GM19372 (cell line): ENCODE measurements at regions not wholly inside any gene's neighbourhood (a gene's known extent, or its start where the extent isn't known, plus 50 kb on each side); places are given as distances from the start of the nearest gene placed in this dataset.
A peak's percentile ranks its signal among the peaks of the same experiment; 100 is the strongest.
"Not testable (repeated sequence)": the region's sequence is repeated elsewhere in the genome, so short reads cannot be mapped to it uniquely, and the experiment has no call there.

Source experiments
- ATAC-seq: cut with Tn5 transposase; IDR thresholded peaks from one replicate; pipeline ENCODE4 v1.9.1; 2021; ENCODE audit warnings: mild to moderate bottlenecking, low read depth, moderate library complexity; ENCODE audit not compliant: unreplicated experiment

DNA sequence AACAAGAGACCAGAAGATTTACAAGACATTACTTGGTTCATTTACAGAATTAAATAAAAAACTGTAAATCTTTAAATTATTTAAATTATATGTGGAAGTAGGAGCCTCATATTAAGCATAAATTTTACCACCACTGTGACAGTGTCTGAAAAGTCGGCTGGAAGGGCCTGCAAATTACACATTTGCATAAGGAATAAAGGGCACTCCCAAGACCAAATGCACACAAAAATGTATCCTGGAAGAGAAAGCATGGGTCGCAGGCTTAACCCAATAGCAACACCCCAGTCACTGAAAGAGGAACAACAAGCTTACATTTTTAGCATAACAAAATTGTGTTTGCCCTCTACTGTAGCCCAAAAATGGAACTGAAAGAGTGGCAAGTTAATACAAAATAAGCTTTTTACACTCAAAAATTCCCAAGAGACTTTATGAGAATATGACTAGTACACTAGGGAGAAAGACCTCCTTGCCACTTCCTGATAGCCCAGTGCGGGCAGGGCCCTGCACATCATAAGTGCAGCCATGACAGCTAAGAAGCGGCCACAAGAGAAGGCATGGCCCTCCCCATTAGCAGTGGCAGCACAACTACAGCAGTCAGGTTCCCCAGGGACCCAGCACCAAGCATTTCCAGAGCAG is 482.0 kb downstream of the DTWD2 start:
- ATAC-seq, result peak; percentile 66

DNA sequence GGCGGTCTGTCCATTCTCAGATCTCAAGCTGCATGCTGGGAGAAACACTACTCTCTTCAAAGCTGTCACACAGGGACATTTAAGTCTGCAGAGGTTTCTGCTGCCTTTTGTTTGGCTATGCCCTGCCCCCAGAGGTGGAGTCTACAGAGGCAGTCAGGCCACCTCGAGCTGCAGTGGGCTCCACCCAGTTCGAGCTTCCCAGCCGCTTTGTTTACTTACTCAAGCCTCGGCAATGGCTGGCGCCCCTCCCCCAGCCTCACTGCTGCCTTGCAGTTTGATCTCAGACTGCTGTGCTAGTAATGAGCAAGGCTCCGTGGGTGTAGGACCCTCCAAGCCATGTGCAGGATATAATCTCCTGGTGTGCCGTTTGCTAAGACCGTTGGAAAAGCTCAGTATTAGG is 486.1 kb downstream of the DTWD2 start:
- ATAC-seq, result not testable (repeated sequence)

DNA sequence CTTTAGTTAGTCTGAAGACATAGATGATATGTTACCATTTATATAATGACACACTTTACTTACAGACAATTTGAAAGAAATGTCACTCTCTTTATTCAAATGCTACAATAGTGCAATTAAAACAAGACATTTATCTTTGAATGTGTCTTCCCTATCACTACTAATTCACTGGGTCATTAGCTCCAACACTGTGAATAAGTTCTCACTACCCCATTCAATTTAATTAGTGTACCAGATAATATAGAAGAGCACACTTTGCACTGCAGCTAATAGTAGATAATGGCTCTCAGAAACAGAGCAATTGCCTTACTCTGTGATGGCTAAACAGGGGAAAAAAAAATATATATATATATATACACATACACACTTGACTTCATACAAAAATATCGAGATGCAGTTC is 497.0 kb downstream of the DTWD2 start:
- no peak for ATAC-seq

DNA sequence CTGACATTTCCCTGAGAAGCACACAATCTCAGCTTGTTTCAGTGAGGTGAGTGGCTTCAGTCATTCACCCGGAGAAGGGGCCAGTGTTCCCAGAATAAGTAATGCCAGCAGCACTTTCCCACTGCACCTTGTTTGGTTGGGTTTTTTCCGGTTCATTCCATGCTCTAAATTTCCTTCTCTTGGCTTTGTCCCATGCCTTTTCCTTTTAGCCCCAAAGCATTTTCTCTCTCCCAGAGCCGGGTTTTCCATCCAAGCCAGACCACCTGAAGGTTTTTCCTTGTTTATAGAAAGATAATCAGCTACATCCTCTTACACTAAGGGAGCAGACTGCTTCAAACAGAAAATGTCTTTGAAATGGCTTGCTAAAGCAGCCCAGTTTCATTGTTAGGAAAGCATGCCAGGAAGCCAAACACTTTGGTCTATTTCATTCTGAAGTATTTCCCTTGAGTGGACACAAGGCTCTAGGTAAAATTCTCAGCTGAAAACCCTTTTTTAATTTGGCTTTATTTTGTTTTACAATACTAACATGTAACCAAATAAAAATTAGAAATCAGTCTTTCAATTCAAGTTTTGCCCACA is 501.6 kb downstream of the DTWD2 start:
- no peak for ATAC-seq

DNA sequence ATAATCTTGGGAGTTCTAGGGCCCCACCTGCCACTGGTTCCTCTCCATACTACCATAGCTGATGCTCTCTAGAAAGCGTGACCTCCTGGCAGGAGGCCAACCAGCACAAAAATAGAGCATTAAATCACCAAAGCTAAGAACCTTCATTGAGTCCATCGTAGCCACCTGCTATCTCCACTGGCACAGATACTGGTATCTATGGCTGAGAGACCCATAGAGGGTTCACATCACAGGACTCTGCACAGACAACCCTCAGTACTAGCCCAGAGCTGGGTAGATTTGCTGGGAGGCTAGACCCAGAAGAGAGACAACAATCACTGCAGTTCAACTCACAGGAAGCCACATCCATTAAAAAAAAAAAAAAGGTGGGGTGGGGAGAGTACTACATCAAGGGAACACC is 509.1 kb downstream of the DTWD2 start:
- ATAC-seq, result no peak

DNA sequence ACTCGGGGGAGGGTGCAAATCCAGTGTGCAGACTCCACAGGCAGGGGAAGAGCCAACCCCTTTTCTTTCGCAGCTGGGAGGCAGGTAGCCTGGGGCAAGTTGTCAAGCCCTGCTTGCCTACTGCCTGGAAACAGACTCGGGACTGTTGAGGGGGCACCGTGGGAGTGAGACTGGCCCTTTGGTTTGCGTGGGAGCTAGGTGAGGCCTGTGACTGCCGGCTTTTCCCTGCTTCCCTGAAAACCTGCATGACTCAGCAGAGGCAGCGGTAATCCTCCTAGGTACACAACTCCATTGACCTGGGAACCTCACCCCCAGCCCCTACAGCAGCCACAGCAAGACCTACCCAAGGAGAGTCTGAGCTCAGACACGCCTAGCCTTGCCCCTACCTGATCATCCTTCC is 509.5 kb downstream of the DTWD2 start:
- ATAC-seq, result no peak

DNA sequence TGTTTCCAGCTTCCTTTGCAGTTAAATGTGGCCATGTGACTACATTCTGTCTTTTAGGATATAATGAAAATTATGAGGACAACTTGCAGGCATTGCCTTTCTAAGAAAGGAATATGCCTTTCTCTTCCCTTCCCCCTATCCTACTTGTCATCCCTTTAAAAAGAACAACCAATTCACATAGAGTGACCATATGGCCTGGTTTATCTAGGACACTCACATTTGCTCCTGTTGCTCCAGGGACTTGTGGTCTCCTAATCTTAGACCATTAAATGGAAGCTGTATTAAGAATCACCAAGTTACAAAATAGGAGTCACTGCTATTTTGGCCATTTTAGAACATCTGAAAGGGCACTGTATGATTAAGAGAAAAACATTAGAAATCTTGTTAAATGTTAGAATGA is 520.3 kb downstream of the DTWD2 start:
- ATAC-seq, result no peak

DNA sequence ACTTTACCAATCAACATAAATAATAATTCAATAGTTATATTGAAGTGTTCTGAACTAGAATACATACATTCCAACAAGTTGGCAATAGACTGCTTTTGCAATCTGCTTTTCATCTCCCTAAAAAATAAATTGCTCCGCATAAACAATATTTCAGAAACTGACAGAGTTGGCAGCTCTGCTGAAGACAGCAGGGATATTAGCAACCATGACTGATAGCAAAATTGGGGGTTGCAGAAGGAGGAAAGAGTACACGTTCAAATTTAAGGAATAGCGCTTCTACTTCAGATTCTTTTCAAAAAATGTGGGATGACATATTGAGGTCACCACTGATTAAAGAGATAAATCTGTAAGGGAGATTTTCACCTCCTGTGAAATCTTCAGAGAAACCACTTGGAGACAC is 521.2 kb downstream of the DTWD2 start:
- ATAC-seq, result no peak

DNA sequence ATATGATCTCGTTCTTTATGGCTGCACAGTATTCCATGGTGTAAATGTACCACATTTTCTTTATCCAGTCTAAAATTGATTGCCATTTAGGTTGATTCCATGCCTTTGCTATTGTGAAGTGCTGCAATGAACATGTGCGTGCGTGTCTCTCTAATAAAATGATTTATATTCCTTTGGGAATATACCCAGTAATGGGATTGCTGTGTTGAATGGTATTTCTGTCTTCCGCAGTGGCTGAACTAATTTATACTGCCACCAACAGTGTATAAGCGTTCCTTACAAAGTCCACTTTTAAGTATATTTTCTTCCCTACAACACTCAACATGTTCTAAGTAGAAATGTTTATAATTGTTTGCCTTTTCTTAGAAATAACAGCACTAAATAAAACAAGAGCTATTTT is 521.9 kb downstream of the DTWD2 start:
- ATAC-seq, result no peak

DNA sequence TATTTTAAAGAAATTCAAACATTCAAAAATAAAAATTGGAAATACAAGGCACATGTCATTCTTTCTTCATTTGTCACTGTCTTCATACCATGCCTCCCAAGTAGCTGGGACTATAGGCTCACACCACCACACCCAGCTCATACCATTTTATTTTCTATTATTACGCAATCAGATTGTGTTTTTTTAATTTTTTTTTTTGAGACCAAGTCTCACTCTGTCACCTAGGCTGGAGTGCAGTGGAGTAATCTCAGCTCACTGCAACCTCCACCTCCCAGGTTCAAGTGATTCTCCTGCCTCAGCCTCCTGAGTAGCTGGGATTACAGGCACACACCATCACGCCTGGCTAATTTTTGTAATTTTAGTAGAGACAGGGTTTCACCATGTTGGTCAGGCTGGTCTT is 526.1 kb downstream of the DTWD2 start:
- not testable (repeated sequence) for ATAC-seq

DNA sequence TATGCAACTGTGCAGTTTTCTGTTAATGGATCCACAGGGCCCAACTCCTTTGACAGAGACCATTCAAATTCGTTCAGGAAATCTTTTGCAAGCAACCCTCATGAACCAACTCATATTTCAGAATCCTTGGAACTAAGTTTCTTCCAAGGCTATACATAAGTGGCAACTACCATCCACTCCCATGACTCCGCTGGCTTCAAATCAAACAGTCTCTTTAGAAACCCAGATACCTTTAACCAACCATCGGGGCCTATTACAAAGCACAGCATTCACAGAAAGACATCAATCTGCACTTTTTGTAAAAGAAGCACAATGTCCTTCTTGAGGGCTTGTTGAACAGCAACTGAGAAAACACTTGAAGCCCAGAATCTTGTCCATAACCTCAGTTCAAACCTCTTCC is 526.9 kb downstream of the DTWD2 start:
- no peak for ATAC-seq

DNA sequence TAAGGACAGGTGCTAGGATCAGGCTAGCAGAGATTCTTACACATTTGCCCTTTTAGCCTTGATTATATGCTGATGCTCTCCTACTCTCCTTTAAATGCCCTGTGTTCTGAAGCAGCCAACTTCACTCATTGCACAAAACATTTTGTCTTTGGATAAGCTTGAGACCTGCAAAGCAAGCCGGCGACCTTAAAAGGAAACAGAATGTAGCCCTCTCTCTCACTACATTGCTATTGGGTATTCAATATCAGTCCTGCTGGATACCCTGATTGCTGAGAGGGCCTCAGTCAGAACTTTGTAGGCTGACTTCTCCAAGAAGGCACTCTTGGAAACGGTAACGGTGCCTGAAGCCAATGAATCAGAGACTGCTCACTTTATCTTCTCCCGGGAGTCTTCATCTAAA is 528.9 kb downstream of the DTWD2 start:
- no peak for ATAC-seq

DNA sequence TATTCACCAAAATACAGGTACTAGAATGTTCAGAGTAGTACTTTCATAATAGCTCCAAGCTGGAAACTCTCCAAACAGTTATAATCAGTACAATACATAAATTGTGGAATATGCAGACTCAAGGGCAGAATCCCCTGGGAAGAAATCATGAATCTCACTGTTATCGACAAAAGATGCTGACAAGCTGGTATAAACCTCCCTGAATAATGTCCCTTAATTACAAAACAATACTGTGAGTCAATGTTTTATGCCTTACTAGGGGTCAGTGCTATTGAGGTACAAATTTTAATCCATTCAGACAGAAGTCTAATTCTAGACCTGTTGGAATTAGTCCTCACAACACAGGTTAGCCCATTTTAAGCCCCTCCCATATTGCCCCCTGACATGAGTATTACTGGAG is 532.3 kb downstream of the DTWD2 start:
- no peak for ATAC-seq

DNA sequence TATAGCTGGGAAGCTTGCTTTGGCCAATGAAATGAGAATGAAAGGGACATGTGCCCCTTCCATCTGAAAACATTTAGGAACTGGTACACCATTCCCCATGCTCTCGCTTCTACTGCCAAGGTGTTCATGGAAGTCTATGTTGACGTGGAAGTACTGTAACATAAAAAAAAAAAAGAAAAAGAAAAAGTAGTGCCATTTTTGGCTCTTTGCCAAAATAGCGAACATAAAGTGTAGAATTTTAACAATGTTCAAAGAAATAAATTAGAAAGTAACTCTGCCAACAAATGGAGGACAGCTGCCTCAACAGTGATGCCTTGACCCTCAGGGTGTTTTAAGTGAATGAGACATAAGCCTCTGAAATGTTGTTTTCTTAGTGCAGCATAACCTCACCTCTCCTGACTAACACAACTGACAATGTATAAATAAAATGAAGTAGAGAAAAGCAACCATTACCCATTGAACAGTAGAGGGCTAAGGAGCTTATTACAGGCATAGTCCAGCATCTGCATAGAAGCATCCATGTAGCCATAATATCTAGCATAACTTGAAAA is 536.6 kb downstream of the DTWD2 start:
- ATAC-seq, result no peak

DNA sequence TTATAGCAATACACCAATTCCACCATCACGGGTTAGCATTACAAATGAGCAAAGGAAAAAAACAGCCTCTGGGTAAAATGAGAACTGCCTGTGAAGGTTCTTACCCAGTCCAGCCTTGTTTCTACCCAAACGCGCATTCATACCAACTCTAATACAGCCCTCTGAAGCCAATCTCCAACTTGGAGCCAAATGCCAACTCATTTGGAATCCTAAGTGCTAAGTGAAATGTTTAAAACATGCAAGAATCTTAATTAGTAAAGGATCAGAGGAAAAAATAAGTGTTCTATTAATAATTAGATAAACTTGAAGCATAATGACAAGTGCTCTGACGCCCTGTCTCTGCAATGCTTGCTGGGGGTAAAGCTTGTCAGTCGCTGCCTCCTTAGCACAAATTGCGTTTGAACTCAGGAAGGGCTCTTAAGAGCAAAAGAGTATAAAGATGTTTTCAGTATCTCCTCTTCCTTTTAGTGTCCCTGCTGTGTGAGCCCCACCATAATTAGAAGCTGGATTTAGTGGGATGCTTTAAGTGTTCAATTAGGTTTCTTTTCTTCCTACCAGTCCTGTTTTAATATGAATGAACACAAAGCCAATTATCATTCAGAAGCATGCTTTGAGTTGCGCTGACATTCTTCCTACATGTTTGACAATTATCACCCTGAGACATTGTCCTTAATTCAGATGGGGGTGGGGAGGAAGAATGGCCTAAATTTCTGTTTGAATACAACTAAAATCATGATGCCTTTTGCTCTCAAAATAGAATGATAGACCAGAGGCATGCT is 537.6 kb downstream of the DTWD2 start:
- no peak for ATAC-seq

DNA sequence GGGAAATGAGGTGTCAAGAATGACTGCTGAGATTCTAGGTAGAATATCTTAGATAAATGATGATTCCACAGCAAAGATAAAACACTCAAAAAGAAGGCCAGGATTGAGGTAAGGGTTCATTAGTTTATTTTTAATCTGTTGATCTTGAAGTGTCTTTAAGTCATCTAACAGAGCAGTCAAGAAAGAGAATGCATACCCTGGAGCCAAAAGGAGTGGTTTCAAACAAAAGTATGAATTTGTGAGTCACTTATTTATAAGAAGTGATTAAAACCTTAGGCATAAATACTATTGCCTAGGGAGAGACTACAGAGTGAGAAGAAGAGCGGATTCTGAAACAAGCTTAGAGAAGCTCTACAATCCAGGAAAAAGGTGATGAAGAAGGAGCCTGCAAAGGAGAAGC is 541.0 kb downstream of the DTWD2 start:
- ATAC-seq, result no peak

DNA sequence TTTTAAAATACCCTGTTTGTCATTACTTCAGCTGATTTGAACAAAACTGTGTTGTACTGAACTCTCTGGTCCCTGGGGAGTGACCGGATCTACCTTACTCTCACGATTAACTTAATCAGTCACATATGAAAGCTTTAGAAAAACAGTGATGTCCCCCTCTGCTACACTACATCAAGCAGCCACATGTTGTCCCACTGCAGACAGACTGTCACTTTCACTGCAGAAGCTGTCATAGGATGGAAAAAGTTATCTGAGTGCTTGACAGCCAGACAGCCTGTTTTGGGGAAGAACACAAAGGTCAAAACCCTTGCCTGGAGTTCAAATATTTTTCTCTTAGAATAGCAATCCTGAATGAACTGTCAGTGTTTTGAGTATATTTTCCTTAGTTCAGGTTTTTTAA is 546.4 kb downstream of the DTWD2 start:
- ATAC-seq, result no peak

DNA sequence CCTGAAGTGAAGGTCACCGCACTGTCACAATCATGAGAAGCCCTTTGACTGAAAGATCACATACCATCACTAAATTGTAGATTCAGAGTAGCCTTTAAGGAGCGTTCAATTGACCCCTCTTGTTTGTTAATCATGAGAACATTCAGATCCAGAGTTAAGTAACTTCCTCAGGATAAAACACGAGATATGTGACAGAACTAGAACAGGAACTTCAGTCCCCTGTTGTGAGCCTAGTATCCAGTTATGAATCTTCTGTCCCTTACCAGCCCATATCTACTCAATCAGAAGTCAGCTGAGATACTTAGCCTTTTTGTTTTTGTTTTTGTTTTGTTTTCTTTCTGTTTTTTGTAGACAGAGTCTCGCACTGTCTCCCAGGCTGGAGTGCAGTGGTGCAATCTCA is 547.3 kb downstream of the DTWD2 start:
- ATAC-seq, result no peak

DNA sequence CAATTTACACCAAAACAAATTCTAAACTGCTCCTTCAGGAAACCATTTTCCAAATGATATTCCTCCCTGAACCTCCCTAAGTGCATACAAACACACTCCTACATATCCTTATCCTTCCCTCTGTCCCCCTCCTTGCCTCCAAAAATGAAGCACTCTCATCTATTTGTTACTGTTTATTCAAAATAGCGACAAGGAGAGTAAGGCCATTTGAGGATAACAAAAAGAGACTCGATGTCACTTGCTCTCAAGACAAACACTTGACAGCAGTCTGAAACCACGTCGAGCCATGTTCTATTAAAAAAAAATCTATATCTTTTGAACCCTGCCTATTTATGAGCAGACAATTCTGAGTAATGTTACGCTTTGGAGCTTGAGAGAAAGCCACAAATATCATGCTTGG is 547.9 kb downstream of the DTWD2 start:
- ATAC-seq, result no peak

DNA sequence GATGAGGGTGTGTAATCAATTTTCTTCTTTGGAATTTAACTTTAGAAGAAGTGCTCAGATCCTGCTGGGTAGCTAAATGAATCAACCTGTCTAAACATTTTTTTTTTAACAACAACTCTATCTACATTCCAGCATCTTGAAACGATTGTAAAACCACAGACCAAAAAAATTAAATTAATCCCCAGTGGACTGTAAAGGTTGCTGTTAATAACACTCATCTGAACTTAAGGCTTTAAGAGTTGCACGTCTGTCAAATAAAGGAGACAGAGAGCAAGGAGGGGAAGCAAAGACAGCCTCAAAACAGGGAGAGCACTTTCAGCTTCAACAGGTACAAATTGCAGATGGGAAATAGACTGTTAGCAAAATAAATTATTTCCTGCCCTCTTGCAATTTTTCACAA is 548.5 kb downstream of the DTWD2 start:
- ATAC-seq, result no peak

DNA sequence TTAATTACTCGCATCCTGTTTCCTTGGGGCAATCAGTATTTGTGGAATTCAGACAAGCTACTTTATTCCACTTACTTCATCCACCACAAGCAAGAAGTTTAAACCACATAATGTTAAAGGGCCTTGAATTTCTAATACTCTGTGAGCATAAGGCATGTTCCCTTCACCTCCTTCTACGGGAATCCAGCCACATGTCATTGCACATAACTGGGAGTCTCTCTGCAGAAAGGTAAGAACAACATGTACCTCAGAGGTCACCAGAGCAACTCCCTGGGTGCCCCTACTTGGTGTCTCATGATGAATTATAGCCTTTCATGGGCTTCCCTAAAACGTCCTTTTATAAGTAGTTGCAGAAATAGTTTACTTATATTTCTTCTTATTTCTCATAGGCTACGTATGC is 553.2 kb downstream of the DTWD2 start:
- ATAC-seq, result no peak

DNA sequence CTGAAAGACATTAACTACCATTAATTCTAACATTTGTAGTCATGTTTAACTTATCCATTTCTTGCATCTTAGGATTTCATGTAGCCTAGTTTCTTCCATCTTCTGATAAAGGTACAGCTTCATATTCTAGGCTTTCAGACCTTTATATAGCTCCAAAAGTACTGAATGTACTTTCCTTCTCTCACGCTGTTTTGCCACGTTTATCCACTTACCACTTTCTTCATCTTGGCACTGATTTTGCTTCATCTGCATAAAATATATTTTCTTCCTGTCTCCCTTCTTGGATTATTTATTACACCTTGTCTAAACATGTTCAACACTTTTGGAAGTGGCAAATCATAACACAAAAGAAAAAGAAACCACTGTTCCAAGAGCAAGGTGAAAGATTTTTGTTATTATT is 553.8 kb downstream of the DTWD2 start:
- ATAC-seq, result no peak
